ENCODE measurements at regions not wholly inside any gene's neighbourhood (a gene's known extent, or its start where the extent isn't known, plus 50 kb on each side); places are given as distances from the start of the nearest gene placed in this dataset.

- intact Hi-C loops (cut with DNase I): no loop called here
- H3K27ac ChIP-seq: no peak overlapping the region
- ATAC-seq (no peak), DNase-seq (no peak)
- H3K4me1 ChIP-seq: no peaks in the 10 kb centered on the region
- H3K4me3 ChIP-seq: no peak overlapping the region
- no peaks in the 10 kb centered on the region for H3K9me3 ChIP-seq
- TF ChIP-seq CTCF (IDR thresholded peaks at IDR 0.05) (no peak), POLR2A (IDR thresholded peaks at IDR 0.05) (no peak)
- H3K27me3 ChIP-seq: no peaks in the 10 kb centered on the region
- no peaks in the 10 kb centered on the region for H3K36me3 ChIP-seq
- WGBS, 4 donors: 26 to 37% (median 28%) methylated on average over 5 of the region's 5 CpGs
These were observed 443.8 kb upstream of the MANEA start for GRCh38 chr6:95133578-95133977.

GRCh38 chr6:95135182-95135581, 442.2 kb upstream of the MANEA start:
- Histone ChIP-seq H3K4me1 (no peaks in the 10 kb centered on the region), H3K9me3 (no peaks in the 10 kb centered on the region), H3K36me3 (no peaks in the 10 kb centered on the region), H3K27me3 (no peaks in the 10 kb centered on the region), H3K27ac (no peak overlapping the region), H3K4me3 (no peak overlapping the region)
- ATAC-seq (no peak), DNase-seq (no peak)
- WGBS, 4 donors: 53 to 66% (median 60%) methylated on average over 1 of the region's 1 CpG
- TF ChIP-seq CTCF (IDR thresholded peaks at IDR 0.05) (no peak), POLR2A (IDR thresholded peaks at IDR 0.05) (no peak)
- intact Hi-C loops (cut with DNase I): no loop called here

GRCh38 chr6:95142101-95142500, 435.2 kb upstream of the MANEA start:
- no peak for DNase-seq
- 87 to 92% (median 88%) methylated on average over 2 of the region's 2 CpGs for WGBS, 4 donors
- Histone ChIP-seq H3K4me1 (no peaks in the 10 kb centered on the region), H3K27me3 (no peaks in the 10 kb centered on the region), H3K4me3 (no peak overlapping the region), H3K9me3 (no peaks in the 10 kb centered on the region), H3K27ac (no peak overlapping the region), H3K36me3 (no peaks in the 10 kb centered on the region)
- ATAC-seq: no peak
- intact Hi-C loops (cut with DNase I): no loop called here
- TF ChIP-seq CTCF (IDR thresholded peaks at IDR 0.05): no peak
- TF ChIP-seq POLR2A (IDR thresholded peaks at IDR 0.05): no peak

- no peak for ATAC-seq
- intact Hi-C loops (cut with DNase I): no loop called here
- no peaks in the 10 kb centered on the region for H3K36me3 ChIP-seq
- H3K27me3 ChIP-seq: no peaks in the 10 kb centered on the region
- DNase-seq: no peak
- H3K9me3 ChIP-seq: no peaks in the 10 kb centered on the region
- 49 to 63% (median 58%) methylated on average over 1 of the region's 1 CpG for WGBS, 4 donors
- H3K4me3 ChIP-seq: no peak overlapping the region
- no peak overlapping the region for H3K27ac ChIP-seq
- no peak for TF ChIP-seq POLR2A (IDR thresholded peaks at IDR 0.05)
- TF ChIP-seq CTCF (IDR thresholded peaks at IDR 0.05): no peak
- no peaks in the 10 kb centered on the region for H3K4me1 ChIP-seq
These were observed 434.5 kb upstream of the MANEA start for GRCh38 chr6:95142661-95143335.

Data from heart left ventricle (tissue), 16 donors.